Neural progenitor cell (in vitro differentiated cells): ENCODE measurements at regions not wholly inside any gene's neighbourhood (a gene's known extent, or its start where the extent isn't known, plus 50 kb on each side); places are given as distances from the start of the nearest gene placed in this dataset.

Source experiments
- DNase-seq: peaks from one replicate; pipeline ENCODE4 v3.0.0-alpha.2; 2016; ENCODE audit warnings: low spot score
- H2AFZ ChIP-seq: fragments of 200-600 bp; sonication (generic); replicated peaks from 2 replicates; pipeline ENCODE4 v1.6.1; 2016; ENCODE audit warnings: antibody characterized with exemption
- H3F3A ChIP-seq: fragments of 200-600 bp; sonication (generic); 2 replicates; pipeline ENCODE4 v1.6.1; 2016; ENCODE audit warnings: antibody characterized with exemption, low read depth
- H3K27ac ChIP-seq: fragments of 200-600 bp; sonication (generic); 2 replicates; pipeline ENCODE4 v1.5.1; 2016; ENCODE audit warnings: mild to moderate bottlenecking
- H3K27me3 ChIP-seq: fragments of 200-600 bp; sonication (generic); 2 replicates; pipeline ENCODE4 v1.6.1; 2016; ENCODE audit warnings: mild to moderate bottlenecking, moderate library complexity
- H3K36me3 ChIP-seq: fragments of 200-600 bp; sonication (generic); 2 replicates; pipeline ENCODE4 v1.5.1; 2016
- H3K4me1 ChIP-seq: fragments of 200-600 bp; sonication (generic); 2 replicates; pipeline ENCODE4 v1.6.1; 2016; ENCODE audit warnings: mixed run types
- H3K4me2 ChIP-seq: fragments of 200-600 bp; sonication (generic); 2 replicates; pipeline ENCODE4 v1.6.1; 2016
- H3K4me3 ChIP-seq: fragments of 200-600 bp; sonication (generic); 2 replicates; pipeline ENCODE4 v1.5.1; 2016
- H3K79me2 ChIP-seq: fragments of 200-600 bp; sonication (generic); 2 replicates; pipeline ENCODE4 v1.6.1; 2016; ENCODE audit warnings: low read depth
- H3K9ac ChIP-seq: fragments of 200-600 bp; sonication (generic); 2 replicates; pipeline ENCODE4 v1.6.1; 2016
- H3K9me3 ChIP-seq: fragments of 200-600 bp; sonication (generic); 2 replicates; pipeline ENCODE4 v1.5.1; 2016; ENCODE audit warnings: low read depth
- H4K20me1 ChIP-seq: fragments of 200-600 bp; sonication (generic); 2 replicates; pipeline ENCODE4 v1.6.1; 2016; ENCODE audit warnings: low read depth
- H3K27ac Mint-ChIP-seq: 3 replicates; pipeline ENCODE4 v1.8.0; 2021; ENCODE audit warnings: mixed read lengths
- H3K27me3 Mint-ChIP-seq: 2 replicates; pipeline ENCODE4 v1.8.0; 2022; ENCODE audit warnings: low read depth, mild to moderate bottlenecking, inconsistent platforms, moderate library complexity, mixed read lengths; ENCODE audit not compliant: insufficient read depth
- H3K36me3 Mint-ChIP-seq: 3 replicates; pipeline ENCODE4 v1.8.0; 2021; ENCODE audit warnings: mixed read lengths
- H3K4me1 Mint-ChIP-seq: 3 replicates; pipeline ENCODE4 v1.8.0; 2021; ENCODE audit warnings: mixed read lengths
- H3K4me3 Mint-ChIP-seq: 3 replicates; pipeline ENCODE4 v1.8.0; 2021; ENCODE audit warnings: mild to moderate bottlenecking, moderate library complexity, mixed read lengths
- H3K9me3 Mint-ChIP-seq: 3 replicates; pipeline ENCODE4 v1.8.0; 2020; ENCODE audit warnings: mixed read lengths
- EZH2 ChIP-seq: fragments of 200-600 bp; sonication (generic); IDR thresholded peaks from 2 replicates; pipeline ENCODE4 v1.6.1; 2017; ENCODE audit warnings: antibody characterized with exemption, mild to moderate bottlenecking, moderate library complexity
- EZH2phosphoT487 ChIP-seq: fragments of 200-600 bp; sonication (generic); IDR thresholded peaks from 2 replicates; pipeline ENCODE4 v1.6.1; 2017; ENCODE audit warnings: antibody characterized with exemption
- TF ChIP-seq, protein P1 (sequence below): fragments of 200-600 bp; sonication (generic); IDR thresholded peaks from 2 replicates; pipeline ENCODE4 v1.5.1; 2017; ENCODE audit warnings: antibody characterized with exemption, mild to moderate bottlenecking

DNA sequence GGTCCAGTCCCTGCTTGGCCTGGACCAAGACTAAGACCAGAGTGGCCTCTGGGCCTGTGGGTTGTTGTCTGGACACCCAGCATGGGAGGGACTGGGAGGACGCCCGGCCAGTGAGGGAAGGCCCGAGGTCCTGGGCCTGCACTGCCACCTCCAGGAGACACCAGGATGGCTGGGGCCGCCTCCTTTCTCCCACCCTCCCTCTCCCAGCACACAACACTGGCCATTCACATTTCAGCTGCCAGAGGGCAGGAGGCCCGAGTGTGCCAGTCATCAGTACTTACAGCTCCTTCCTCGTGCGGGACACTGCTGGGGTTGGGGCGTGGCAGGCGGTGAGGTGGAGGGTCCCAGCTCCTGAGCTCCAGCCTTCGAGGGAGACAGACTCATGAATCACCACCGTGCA is 133.5 kb downstream of the ASB1 start:
- Mint-ChIP-seq H3K27ac (peak overlapping the region; percentile 83), H3K4me3 (no peak overlapping the region), H3K27me3 (peaks cover 2% of the 10 kb centered on the region), H3K4me1 (peaks cover 5% of the 10 kb centered on the region), H3K36me3 (no peaks in the 10 kb centered on the region), H3K9me3 (no peaks in the 10 kb centered on the region)
- Histone ChIP-seq H2AFZ (no peak overlapping the region), H3K36me3 (no peaks in the 10 kb centered on the region), H3K27me3 (no peaks in the 10 kb centered on the region), H3K9me3 (no peaks in the 10 kb centered on the region), H3K79me2 (no peaks in the 10 kb centered on the region), H3K4me1 (no peaks in the 10 kb centered on the region), H3K9ac (no peak overlapping the region), H3K4me2 (no peak overlapping the region), H3K4me3 (no peak overlapping the region), H3K27ac (no peak overlapping the region), H4K20me1 (no peaks in the 10 kb centered on the region), H3F3A (no peaks in the 10 kb centered on the region)
- TF ChIP-seq, protein P1, sequence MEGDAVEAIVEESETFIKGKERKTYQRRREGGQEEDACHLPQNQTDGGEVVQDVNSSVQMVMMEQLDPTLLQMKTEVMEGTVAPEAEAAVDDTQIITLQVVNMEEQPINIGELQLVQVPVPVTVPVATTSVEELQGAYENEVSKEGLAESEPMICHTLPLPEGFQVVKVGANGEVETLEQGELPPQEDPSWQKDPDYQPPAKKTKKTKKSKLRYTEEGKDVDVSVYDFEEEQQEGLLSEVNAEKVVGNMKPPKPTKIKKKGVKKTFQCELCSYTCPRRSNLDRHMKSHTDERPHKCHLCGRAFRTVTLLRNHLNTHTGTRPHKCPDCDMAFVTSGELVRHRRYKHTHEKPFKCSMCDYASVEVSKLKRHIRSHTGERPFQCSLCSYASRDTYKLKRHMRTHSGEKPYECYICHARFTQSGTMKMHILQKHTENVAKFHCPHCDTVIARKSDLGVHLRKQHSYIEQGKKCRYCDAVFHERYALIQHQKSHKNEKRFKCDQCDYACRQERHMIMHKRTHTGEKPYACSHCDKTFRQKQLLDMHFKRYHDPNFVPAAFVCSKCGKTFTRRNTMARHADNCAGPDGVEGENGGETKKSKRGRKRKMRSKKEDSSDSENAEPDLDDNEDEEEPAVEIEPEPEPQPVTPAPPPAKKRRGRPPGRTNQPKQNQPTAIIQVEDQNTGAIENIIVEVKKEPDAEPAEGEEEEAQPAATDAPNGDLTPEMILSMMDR, result peak; percentile 27
- TF ChIP-seq EZH2phosphoT487 (no peak), EZH2 (no peak)
- DNase-seq, result peak; percentile 56

DNA sequence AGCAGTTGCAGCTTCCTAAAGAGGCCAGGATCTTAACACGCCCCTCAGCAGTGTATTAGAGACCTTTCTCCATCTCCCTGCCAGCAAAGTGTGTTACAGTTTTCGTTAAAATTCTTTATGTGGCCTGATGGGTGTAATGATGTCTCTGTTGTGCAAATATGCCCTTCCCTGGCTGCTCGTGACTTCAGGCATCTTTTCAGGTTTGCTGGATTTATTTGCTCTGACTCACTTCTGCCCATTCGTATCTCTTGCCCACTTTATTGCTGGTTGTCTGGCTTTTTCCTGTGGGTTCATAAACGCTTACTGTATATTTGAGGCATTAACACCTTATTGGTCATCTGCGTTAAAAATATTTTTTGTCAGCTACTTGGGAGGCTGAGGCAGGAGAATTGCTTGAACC is 134.5 kb downstream of the ASB1 start:
- Histone ChIP-seq H3K9ac (no peak overlapping the region), H3K9me3 (no peaks in the 10 kb centered on the region), H3K27ac (no peak overlapping the region), H3K27me3 (no peaks in the 10 kb centered on the region), H3K79me2 (no peaks in the 10 kb centered on the region), H4K20me1 (no peaks in the 10 kb centered on the region), H3K4me1 (no peaks in the 10 kb centered on the region), H3F3A (no peaks in the 10 kb centered on the region), H3K4me3 (no peak overlapping the region), H2AFZ (no peak overlapping the region), H3K4me2 (no peak overlapping the region), H3K36me3 (no peaks in the 10 kb centered on the region)
- Mint-ChIP-seq H3K4me3 (no peak overlapping the region), H3K9me3 (no peaks in the 10 kb centered on the region), H3K36me3 (no peaks in the 10 kb centered on the region), H3K27me3 (peaks cover 2% of the 10 kb centered on the region), H3K27ac (no peak overlapping the region), H3K4me1 (peaks cover 9% of the 10 kb centered on the region)
- DNase-seq, result no peak
- no peak for TF ChIP-seq EZH2phosphoT487
- TF ChIP-seq, protein P1, result no peak
- no peak for TF ChIP-seq EZH2

DNA sequence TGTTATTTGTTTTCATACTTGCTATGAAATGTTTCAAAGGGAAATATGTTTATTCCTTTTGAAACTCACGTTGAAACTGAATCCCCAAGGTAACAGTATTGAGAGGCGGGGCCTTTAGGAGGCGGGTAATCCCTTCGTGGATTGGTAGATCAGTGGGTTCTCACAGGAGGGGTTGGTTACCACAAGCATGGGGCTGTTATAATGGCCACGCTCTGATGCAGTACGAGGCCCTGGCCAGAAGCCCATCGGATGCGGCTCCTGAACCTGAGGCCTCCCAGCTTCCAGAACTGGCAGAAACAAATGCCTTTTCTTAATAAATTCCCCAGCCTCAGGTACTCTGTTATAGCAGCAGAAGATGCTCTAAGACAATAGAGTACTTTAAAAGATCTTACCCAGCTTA is 135.7 kb downstream of the ASB1 start:
- Mint-ChIP-seq H3K4me1 (peaks cover 9% of the 10 kb centered on the region), H3K9me3 (no peaks in the 10 kb centered on the region), H3K27me3 (peaks cover 2% of the 10 kb centered on the region), H3K27ac (no peak overlapping the region), H3K36me3 (no peaks in the 10 kb centered on the region), H3K4me3 (no peak overlapping the region)
- Histone ChIP-seq H3K36me3 (no peaks in the 10 kb centered on the region), H3K4me1 (no peaks in the 10 kb centered on the region), H4K20me1 (no peaks in the 10 kb centered on the region), H3K4me2 (no peak overlapping the region), H2AFZ (no peak overlapping the region), H3K9me3 (no peaks in the 10 kb centered on the region), H3K27me3 (no peaks in the 10 kb centered on the region), H3K9ac (no peak overlapping the region), H3K4me3 (no peak overlapping the region), H3K27ac (no peak overlapping the region), H3K79me2 (no peaks in the 10 kb centered on the region), H3F3A (no peaks in the 10 kb centered on the region)
- no peak for TF ChIP-seq EZH2
- no peak for TF ChIP-seq EZH2phosphoT487
- TF ChIP-seq, protein P1, result no peak
- DNase-seq, result no peak
